ENCODE measurements at regions not wholly inside any gene's neighbourhood (a gene's known extent, or its start where the extent isn't known, plus 50 kb on each side); places are given as distances from the start of the nearest gene placed in this dataset.

DNA sequence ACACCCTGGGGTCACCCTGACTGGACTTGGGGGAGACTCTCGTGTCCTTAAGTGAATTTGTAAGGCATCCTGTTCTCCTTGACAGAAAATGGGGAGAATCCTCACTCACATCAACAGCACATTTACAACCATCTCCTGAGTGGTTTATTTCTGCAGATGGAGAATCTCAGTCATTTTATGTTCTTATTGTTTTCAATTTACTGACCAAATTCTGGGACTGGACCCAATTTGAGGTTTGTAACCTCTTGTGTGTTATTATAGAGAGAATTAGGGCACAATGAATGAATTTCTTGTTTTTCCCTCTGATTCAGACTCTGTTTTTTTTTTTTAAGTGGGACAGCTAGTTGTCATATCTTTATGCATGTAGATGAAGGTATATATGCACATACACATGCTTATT lies 104.9 kb downstream of the ADAMTS15 start:
- H3K4me3 ChIP-seq, result no peak overlapping the region
- no peak overlapping the region for H3K9ac ChIP-seq (ENCODE audit: low read depth in 2 of 2, low read length in 2 of 2)
- intact Hi-C loops (cut with DNase I), result no loop called here
- no peak for TF ChIP-seq CTCF (IDR thresholded peaks at IDR 0.05)
- H3K36me3 ChIP-seq, result no peaks in the 10 kb centered on the region
- no peaks in the 10 kb centered on the region for H3K9me3 ChIP-seq
- H3K27me3 ChIP-seq, result no peaks in the 10 kb centered on the region
- no peak for DNase-seq
- no peaks in the 10 kb centered on the region for H3K4me1 ChIP-seq
- no peak overlapping the region for H3K27ac ChIP-seq

DNA sequence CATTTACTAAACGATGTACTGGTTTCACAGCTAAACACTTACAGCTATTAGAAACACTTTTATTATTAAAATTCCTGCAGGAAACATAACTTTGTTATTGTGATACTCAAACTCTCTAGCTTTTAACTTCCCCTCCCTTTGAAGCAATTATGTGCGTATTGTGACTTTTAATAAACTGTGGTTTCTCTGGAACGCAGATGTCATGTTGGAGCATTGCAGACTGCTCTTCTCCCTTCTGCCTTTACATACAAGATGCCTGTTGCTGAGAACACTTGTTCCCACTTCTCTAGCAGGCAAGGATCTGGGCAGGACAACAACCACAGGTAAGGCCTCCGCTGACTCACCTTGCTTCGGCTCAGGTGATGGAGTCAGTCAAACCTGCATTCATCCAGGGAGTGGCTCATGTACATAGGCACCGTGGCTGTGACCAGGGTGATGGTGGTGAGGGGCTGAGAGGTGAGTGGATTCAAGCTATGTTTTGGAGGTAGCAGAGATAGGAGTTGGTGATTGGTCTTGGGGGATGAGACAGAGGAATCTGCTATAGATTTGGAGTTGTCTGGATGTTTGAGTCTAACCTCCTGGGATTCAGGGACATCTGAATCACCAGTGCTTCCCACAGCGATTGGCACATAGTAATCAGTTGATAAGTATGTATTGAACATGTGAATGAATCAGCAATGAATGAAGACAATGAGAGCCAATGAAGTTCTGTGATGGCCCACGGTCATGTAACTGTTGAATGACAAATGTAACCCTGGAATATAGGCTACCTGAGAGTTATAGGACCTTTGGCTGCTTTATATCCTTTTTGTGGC lies 106.0 kb downstream of the ADAMTS15 start:
- Histone ChIP-seq H3K9me3 (no peaks in the 10 kb centered on the region), H3K4me3 (no peak overlapping the region), H3K36me3 (no peaks in the 10 kb centered on the region), H3K9ac (ENCODE audit: low read depth in 2 of 2, low read length in 2 of 2) (no peak overlapping the region), H3K27me3 (no peaks in the 10 kb centered on the region), H3K4me1 (no peaks in the 10 kb centered on the region), H3K27ac (no peak overlapping the region)
- intact Hi-C loops (cut with DNase I), result no loop called here
- TF ChIP-seq CTCF (IDR thresholded peaks at IDR 0.05), result no peak
- no peak for DNase-seq

DNA sequence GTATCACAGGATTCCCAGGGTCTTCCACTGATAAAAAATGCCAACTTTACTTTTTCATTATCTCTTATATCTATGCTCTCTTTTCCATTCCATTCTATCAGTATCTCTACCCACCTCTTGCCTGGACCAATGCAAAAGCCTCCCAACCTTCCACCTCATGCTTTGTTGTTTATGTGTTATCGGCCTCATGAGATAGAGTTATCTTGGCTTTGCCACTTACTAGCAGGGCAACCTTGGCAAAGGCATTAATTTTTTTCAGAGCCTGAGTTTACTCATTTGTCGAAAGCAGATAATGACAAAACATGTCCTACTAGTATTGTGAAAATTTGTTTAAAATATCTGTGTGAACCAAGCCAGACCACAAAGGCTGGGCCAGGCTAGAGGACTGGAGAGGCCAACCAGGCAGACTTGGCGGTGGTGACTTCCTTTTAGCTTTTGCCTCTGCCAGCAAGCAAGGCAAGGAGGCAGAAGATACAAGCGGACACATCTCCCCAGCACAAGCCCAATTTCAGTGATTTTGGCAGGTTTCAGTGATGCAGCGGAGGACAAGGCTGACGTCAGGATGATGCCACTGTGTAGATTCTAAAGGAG lies 106.9 kb downstream of the ADAMTS15 start:
- Histone ChIP-seq H3K9ac (ENCODE audit: low read depth in 2 of 2, low read length in 2 of 2) (no peak overlapping the region), H3K27me3 (no peaks in the 10 kb centered on the region), H3K36me3 (no peaks in the 10 kb centered on the region), H3K9me3 (no peaks in the 10 kb centered on the region), H3K4me1 (no peaks in the 10 kb centered on the region), H3K27ac (no peak overlapping the region), H3K4me3 (no peak overlapping the region)
- TF ChIP-seq CTCF (IDR thresholded peaks at IDR 0.05), result no peak
- DNase-seq, result no peak
- intact Hi-C loops (cut with DNase I), result no loop called here

DNA sequence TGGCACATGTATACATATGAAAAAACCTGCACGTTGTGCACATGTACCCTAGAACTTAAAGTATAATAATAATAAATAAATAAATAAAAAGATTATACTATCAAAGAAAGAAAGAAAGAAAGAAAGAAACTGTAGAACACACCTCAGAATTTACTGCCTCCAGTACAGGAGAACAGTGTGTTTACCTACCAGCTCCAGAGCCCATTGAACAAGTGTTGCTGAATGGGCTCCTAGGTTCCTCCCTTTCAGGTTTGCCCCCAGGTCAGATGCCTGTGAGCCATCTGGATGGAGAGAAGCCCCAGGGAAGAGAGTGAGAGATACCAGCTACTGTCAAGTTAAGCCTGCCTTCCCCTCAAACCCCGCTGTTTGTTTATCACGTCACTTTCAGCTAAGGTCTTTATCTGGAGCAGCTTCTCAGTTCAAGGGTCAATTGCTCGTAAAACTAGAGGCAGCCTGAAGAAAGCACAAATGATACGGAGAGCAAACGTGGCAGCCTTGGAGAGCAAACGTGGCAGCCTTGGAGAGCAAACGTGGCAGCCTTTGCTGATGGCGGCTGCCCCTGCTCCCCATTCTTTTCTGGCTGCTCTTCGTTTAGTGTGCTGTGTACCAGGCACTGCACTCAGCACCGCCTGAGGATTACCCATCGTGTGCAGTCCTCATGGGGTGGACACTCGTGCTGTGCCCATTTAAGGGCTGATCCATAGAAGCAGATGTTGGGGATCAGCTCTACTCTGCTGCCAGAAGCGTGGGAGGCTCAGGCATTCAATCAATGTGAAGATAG lies 111.7 kb downstream of the ADAMTS15 start:
- peak; percentile 41 for DNase-seq
- Histone ChIP-seq H3K9ac (ENCODE audit: low read depth in 2 of 2, low read length in 2 of 2) (no peak overlapping the region), H3K27ac (no peak overlapping the region), H3K27me3 (no peaks in the 10 kb centered on the region), H3K4me3 (no peak overlapping the region), H3K4me1 (no peaks in the 10 kb centered on the region), H3K36me3 (no peaks in the 10 kb centered on the region), H3K9me3 (no peaks in the 10 kb centered on the region)
- intact Hi-C loops (cut with DNase I), result no loop called here
- TF ChIP-seq CTCF (IDR thresholded peaks at IDR 0.05), result no peak

- Histone ChIP-seq H3K4me1 (no peaks in the 10 kb centered on the region), H3K9me3 (no peaks in the 10 kb centered on the region), H3K4me3 (no peak overlapping the region), H3K27me3 (no peaks in the 10 kb centered on the region), H3K36me3 (no peaks in the 10 kb centered on the region), H3K9ac (ENCODE audit: low read depth in 2 of 2, low read length in 2 of 2) (no peak overlapping the region), H3K27ac (no peak overlapping the region)
- intact Hi-C loops (cut with DNase I), result no loop called here
- no peak for TF ChIP-seq CTCF (IDR thresholded peaks at IDR 0.05)
- no peak for DNase-seq
These were observed 112.3 kb downstream of the ADAMTS15 start for GRCh38 chr11:130560781-130561109.
